Right lobe of liver (tissue), 4 donors: ENCODE measurements at regions not wholly inside any gene's neighbourhood (a gene's known extent, or its start where the extent isn't known, plus 50 kb on each side); places are given as distances from the start of the nearest gene placed in this dataset.

Experiments
- POLR2A ChIP-seq: fragments of 450-650 bp; IDR thresholded peaks from one replicate; pipeline ENCODE4 v1.6.1; 2017; ENCODE audit warnings: antibody characterized with exemption, mild to moderate bottlenecking
- TF ChIP-seq, protein P1 (sequence below), 4 donors: fragments of 200-600 bp in 3 of 4; fragments of 450-650 bp in 1 of 4; IDR thresholded peaks; one replicate each; pipeline versions ENCODE4 v1.5.1 to v1.8.0; 2016 to 2022; ENCODE audit warnings: antibody characterized with exemption in 4 of 4, mild to moderate bottlenecking in 2 of 4
- donor health status: DM: no; HTN: no; CAD: no.
- donor health status: DM: no; HTN: no; CAD: no.
- donor health status: DM: no; HTN: yes; CAD: no.

DNA sequence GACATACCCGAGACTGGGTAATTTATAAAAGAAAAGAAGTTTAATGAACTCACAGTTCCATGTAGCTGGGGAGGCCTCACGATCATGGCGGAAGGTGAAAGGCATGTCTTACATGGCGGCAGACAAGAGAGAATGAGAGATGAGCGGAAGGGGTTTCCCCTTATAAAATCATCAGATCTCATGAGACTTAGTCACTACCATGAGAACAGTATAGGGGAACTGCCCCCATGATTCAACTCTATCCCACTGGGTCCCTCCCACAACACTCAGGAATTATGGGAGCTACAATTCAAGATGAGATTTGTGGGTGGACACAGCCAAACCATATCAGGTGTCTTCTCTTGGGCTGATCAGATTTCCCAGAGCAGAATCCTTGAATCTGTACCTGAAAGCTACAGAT lies 617.3 kb upstream of the ID2 start:
- TF ChIP-seq, protein P1, sequence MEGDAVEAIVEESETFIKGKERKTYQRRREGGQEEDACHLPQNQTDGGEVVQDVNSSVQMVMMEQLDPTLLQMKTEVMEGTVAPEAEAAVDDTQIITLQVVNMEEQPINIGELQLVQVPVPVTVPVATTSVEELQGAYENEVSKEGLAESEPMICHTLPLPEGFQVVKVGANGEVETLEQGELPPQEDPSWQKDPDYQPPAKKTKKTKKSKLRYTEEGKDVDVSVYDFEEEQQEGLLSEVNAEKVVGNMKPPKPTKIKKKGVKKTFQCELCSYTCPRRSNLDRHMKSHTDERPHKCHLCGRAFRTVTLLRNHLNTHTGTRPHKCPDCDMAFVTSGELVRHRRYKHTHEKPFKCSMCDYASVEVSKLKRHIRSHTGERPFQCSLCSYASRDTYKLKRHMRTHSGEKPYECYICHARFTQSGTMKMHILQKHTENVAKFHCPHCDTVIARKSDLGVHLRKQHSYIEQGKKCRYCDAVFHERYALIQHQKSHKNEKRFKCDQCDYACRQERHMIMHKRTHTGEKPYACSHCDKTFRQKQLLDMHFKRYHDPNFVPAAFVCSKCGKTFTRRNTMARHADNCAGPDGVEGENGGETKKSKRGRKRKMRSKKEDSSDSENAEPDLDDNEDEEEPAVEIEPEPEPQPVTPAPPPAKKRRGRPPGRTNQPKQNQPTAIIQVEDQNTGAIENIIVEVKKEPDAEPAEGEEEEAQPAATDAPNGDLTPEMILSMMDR (IDR thresholded peaks at IDR 0.05): no peak
- no peak for TF ChIP-seq POLR2A
